ENCODE measurements at regions not wholly inside any gene's neighbourhood (a gene's known extent, or its start where the extent isn't known, plus 50 kb on each side); places are given as distances from the start of the nearest gene placed in this dataset.

- TF ChIP-seq POLR2AphosphoS5 (IDR thresholded peaks at IDR 0.05; ENCODE audit: low read depth, low read length) (no peak), CTCF (IDR thresholded peaks at IDR 0.05) (no peak)
- TF ChIP-seq, protein P1, sequence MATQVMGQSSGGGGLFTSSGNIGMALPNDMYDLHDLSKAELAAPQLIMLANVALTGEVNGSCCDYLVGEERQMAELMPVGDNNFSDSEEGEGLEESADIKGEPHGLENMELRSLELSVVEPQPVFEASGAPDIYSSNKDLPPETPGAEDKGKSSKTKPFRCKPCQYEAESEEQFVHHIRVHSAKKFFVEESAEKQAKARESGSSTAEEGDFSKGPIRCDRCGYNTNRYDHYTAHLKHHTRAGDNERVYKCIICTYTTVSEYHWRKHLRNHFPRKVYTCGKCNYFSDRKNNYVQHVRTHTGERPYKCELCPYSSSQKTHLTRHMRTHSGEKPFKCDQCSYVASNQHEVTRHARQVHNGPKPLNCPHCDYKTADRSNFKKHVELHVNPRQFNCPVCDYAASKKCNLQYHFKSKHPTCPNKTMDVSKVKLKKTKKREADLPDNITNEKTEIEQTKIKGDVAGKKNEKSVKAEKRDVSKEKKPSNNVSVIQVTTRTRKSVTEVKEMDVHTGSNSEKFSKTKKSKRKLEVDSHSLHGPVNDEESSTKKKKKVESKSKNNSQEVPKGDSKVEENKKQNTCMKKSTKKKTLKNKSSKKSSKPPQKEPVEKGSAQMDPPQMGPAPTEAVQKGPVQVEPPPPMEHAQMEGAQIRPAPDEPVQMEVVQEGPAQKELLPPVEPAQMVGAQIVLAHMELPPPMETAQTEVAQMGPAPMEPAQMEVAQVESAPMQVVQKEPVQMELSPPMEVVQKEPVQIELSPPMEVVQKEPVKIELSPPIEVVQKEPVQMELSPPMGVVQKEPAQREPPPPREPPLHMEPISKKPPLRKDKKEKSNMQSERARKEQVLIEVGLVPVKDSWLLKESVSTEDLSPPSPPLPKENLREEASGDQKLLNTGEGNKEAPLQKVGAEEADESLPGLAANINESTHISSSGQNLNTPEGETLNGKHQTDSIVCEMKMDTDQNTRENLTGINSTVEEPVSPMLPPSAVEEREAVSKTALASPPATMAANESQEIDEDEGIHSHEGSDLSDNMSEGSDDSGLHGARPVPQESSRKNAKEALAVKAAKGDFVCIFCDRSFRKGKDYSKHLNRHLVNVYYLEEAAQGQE (IDR thresholded peaks at IDR 0.05; ENCODE audit: insufficient read depth in 1 of 2, low read depth in 2 of 2, low read length in 1 of 2), result no peak
Measured at GRCh38 chr16:73385696-73386095, 337.8 kb upstream of the ZFHX3 start.

All from Panc1 (cell line).